Smooth muscle cell (in vitro differentiated cells): ENCODE measurements at regions not wholly inside any gene's neighbourhood (a gene's known extent, or its start where the extent isn't known, plus 50 kb on each side); places are given as distances from the start of the nearest gene placed in this dataset.

Source experiments
- DNase-seq: peaks from one replicate; lab custom pipeline; 2025; ENCODE audit not compliant: unreplicated experiment; lab: John Stamatoyannopoulos, UW
- H2AFZ ChIP-seq: fragments of 200-600 bp; sonication (generic); 2 replicates; pipeline ENCODE4 v1.6.0; 2016; ENCODE audit warnings: antibody characterized with exemption, low read depth, mild to moderate bottlenecking
- H3F3A ChIP-seq: fragments of 200-600 bp; sonication (generic); 2 replicates; pipeline ENCODE4 v1.6.0; 2017; ENCODE audit warnings: antibody characterized with exemption, low read depth
- H3K27ac ChIP-seq: fragments of 200-600 bp; sonication (generic); 2 replicates; pipeline ENCODE4 v1.5.1; 2016; ENCODE audit warnings: low read depth, mild to moderate bottlenecking
- H3K27me3 ChIP-seq: fragments of 200-600 bp; sonication (generic); 2 replicates; pipeline ENCODE4 v1.6.1; 2016; ENCODE audit warnings: low read depth, mild to moderate bottlenecking
- H3K36me3 ChIP-seq: fragments of 200-600 bp; sonication (generic); 2 replicates; pipeline ENCODE4 v1.5.1; 2016; ENCODE audit warnings: low read depth
- H3K4me1 ChIP-seq: fragments of 200-600 bp; sonication (generic); 2 replicates; pipeline ENCODE4 v1.5.1; 2016; ENCODE audit warnings: low read depth
- H3K4me2 ChIP-seq: fragments of 200-600 bp; sonication (generic); 2 replicates; pipeline ENCODE4 v1.6.0; 2016; ENCODE audit warnings: mild to moderate bottlenecking
- H3K4me3 ChIP-seq: fragments of 200-600 bp; sonication (generic); 2 replicates; pipeline ENCODE4 v1.5.1; 2016; ENCODE audit warnings: mild to moderate bottlenecking
- H3K79me2 ChIP-seq: fragments of 200-600 bp; sonication (generic); 2 replicates; pipeline ENCODE4 v1.6.0; 2016; ENCODE audit warnings: low read depth, mild to moderate bottlenecking
- H3K9ac ChIP-seq: fragments of 200-600 bp; sonication (generic); 2 replicates; pipeline ENCODE4 v1.6.0; 2016; ENCODE audit warnings: low read depth
- H3K9me3 ChIP-seq: fragments of 200-600 bp; sonication (generic); replicated peaks from 2 replicates; pipeline ENCODE4 v1.5.1; 2016; ENCODE audit warnings: low read depth
- H4K20me1 ChIP-seq: fragments of 200-600 bp; sonication (generic); 2 replicates; pipeline ENCODE4 v1.6.0; 2016; ENCODE audit warnings: low read depth
- WGBS: methylation state at CpG from one replicate; pipeline ENCODE4 v1.1.7; 2016; ENCODE audit warnings: low lambda C conversion rate; 5-methylcytosine and 5-hydroxymethylcytosine counted together
- TF ChIP-seq, protein P1 (sequence below): fragments of 200-600 bp; sonication (generic); IDR thresholded peaks from 2 replicates; pipeline ENCODE4 v1.5.1; 2017; ENCODE audit warnings: borderline replicate concordance, mild to moderate bottlenecking, antibody characterized with exemption; ENCODE audit not compliant: insufficient read depth, poor library complexity, severe bottlenecking

DNA sequence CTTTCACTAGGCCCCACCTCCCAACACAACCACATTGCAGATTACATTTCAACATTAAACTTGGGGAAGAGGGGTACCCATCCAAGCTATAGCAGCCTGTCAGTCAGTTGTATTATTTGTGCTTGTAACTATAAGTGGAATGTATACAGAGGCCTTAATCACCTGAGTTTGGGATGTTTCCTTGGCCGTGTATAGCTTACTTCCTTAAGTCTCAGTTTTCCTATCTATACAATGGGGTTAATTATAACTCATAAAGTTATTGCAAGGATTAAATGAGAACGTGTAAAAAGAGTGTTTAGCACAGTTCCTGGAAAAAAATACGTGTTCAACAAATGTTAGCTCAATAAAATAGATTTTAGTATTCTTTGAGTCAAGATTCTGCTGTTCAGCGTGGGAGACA, 165.5 kb upstream of the FAM20A start:
- Histone ChIP-seq H3K4me3 (no peak overlapping the region), H3K4me1 (no peaks in the 10 kb centered on the region), H3K9ac (no peak overlapping the region), H3K4me2 (no peak overlapping the region), H4K20me1 (no peaks in the 10 kb centered on the region), H3F3A (no peaks in the 10 kb centered on the region), H3K27me3 (no peaks in the 10 kb centered on the region), H3K27ac (no peak overlapping the region), H3K79me2 (no peaks in the 10 kb centered on the region), H2AFZ (no peak overlapping the region), H3K36me3 (no peaks in the 10 kb centered on the region), H3K9me3 (no peaks in the 10 kb centered on the region)
- TF ChIP-seq, protein P1, sequence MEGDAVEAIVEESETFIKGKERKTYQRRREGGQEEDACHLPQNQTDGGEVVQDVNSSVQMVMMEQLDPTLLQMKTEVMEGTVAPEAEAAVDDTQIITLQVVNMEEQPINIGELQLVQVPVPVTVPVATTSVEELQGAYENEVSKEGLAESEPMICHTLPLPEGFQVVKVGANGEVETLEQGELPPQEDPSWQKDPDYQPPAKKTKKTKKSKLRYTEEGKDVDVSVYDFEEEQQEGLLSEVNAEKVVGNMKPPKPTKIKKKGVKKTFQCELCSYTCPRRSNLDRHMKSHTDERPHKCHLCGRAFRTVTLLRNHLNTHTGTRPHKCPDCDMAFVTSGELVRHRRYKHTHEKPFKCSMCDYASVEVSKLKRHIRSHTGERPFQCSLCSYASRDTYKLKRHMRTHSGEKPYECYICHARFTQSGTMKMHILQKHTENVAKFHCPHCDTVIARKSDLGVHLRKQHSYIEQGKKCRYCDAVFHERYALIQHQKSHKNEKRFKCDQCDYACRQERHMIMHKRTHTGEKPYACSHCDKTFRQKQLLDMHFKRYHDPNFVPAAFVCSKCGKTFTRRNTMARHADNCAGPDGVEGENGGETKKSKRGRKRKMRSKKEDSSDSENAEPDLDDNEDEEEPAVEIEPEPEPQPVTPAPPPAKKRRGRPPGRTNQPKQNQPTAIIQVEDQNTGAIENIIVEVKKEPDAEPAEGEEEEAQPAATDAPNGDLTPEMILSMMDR = no peak
- no peak for DNase-seq
- WGBS = 87% methylated on average over 4 of the region's 4 CpGs

DNA sequence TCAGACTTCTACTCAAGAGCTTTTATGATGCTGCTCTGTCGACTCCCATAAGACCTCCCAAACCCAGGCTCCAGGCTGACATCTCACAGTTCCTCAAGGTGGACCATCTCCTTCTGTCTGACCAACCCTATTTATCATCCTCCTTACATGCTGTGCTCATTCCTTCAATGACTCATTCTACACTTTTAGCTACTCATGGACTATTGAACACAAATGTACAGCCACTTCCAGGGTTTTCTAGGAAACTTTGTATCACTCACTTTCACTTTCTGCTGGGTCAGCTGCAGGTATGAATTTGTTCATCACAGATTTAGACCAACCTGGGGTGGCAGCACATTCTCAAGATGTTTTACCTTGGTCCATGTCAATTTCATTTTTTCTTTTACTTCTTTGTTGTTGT, 162.4 kb upstream of the FAM20A start:
- TF ChIP-seq, protein P1 = no peak
- Histone ChIP-seq H3K4me2 (no peak overlapping the region), H3K27ac (no peak overlapping the region), H2AFZ (no peak overlapping the region), H3K27me3 (no peaks in the 10 kb centered on the region), H3K4me1 (peaks cover 7% of the 10 kb centered on the region), H3K9me3 (no peaks in the 10 kb centered on the region), H3K36me3 (no peaks in the 10 kb centered on the region), H3F3A (peaks cover 12% of the 10 kb centered on the region), H4K20me1 (no peaks in the 10 kb centered on the region), H3K79me2 (no peaks in the 10 kb centered on the region), H3K9ac (no peak overlapping the region), H3K4me3 (no peak overlapping the region)
- DNase-seq = no peak
- 95% methylated on average over 1 of the region's 1 CpG for whole genome bisulfite sequencing

DNA sequence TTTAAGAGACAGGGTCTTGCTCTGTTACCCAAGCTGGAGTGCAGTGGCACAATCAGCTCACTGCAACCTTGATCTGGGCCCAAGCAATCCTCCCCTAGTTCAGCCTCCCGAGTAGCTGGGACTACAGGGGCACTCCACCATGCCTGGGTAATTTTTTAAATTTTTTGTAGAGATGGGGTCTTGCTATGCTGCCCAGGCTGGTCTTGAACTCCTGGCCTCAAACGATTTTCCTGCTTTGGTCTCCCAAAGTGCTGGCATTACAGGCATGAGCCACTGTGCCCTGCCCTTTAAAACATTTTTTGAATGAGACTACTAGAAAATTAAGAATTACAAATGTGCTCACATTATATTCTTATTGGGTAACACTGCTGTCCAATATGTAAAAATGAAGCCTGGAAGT, 161.7 kb upstream of the FAM20A start:
- H3K9me3 ChIP-seq = no peaks in the 10 kb centered on the region
- peaks cover 13% of the 10 kb centered on the region for H3F3A ChIP-seq
- no peak overlapping the region for H3K27ac ChIP-seq
- peaks cover 7% of the 10 kb centered on the region for H3K4me1 ChIP-seq
- no peak overlapping the region for H3K4me2 ChIP-seq
- H2AFZ ChIP-seq = no peak overlapping the region
- no peak for DNase-seq
- H3K27me3 ChIP-seq = no peaks in the 10 kb centered on the region
- H3K36me3 ChIP-seq = no peaks in the 10 kb centered on the region
- WGBS = 84% methylated on average over 2 of the region's 2 CpGs
- TF ChIP-seq, protein P1 = no peak
- H3K4me3 ChIP-seq = no peak overlapping the region
- no peaks in the 10 kb centered on the region for H3K79me2 ChIP-seq
- no peaks in the 10 kb centered on the region for H4K20me1 ChIP-seq
- H3K9ac ChIP-seq = no peak overlapping the region

DNA sequence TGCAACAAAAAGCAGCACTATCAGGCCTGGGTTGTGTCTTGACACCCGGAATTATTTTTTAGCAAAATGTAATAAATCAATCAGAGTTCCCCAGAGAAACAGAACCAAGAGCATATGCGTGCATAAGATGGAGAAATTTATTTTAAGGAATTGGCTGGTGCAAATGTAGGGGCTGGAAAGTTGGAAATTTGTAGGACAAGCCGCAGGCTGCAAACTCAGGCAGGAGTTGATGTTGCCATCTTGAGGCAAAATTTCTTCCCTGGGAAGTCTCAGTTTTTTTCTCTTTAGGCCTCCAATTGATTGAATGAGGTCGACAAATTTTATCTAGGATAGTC, 158.9 kb upstream of the FAM20A start:
- Histone ChIP-seq H3K4me1 (peaks cover 7% of the 10 kb centered on the region), H3K4me2 (no peak overlapping the region), H4K20me1 (no peaks in the 10 kb centered on the region), H3K9me3 (no peaks in the 10 kb centered on the region), H3K27ac (no peak overlapping the region), H3F3A (peaks cover 13% of the 10 kb centered on the region), H3K36me3 (no peaks in the 10 kb centered on the region), H2AFZ (no peak overlapping the region), H3K9ac (no peak overlapping the region), H3K27me3 (no peaks in the 10 kb centered on the region), H3K79me2 (no peaks in the 10 kb centered on the region), H3K4me3 (no peak overlapping the region)
- DNase-seq = no peak
- TF ChIP-seq, protein P1 = no peak
- 50% methylated on average over 4 of the region's 4 CpGs for WGBS
